Activated CD8-positive, alpha-beta T cell treated with anti-CD3 and anti-CD28 coated beads, Interleukin-2, amount 10 ng/mL, durations not matched to agents 7 days and 5 days (primary cell): ENCODE measurements at regions not wholly inside any gene's neighbourhood (a gene's known extent, or its start where the extent isn't known, plus 50 kb on each side); places are given as distances from the start of the nearest gene placed in this dataset.

Experiments
- ATAC-seq: fragments of 150-1000 bp; cut with Tn5 transposase; one replicate; pipeline ENCODE4 v1.10.0; 2021; ENCODE audit warnings: moderate library complexity
- CTCF ChIA-PET: fragments of 350-600 bp; sonication (Branson Sonifier 250); formaldehyde crosslinking; loops from one replicate; lab custom pipeline; 2021; ENCODE audit warnings: antibody characterized with exemption; lab: Charles Lee
- POLR2A ChIA-PET: fragments of 350-600 bp; sonication (Branson Sonifier 250); formaldehyde crosslinking; loops from one replicate; lab custom pipeline; 2021; ENCODE audit warnings: antibody characterized with exemption; lab: Charles Lee
- DNase-seq: peaks from one replicate; pipeline ENCODE4 v3.0.0-alpha.2; 2020
- H3K27ac Mint-ChIP-seq: one replicate; pipeline ENCODE4 v1.8.0; 2021; ENCODE audit warnings: mild to moderate bottlenecking, mixed read lengths
- H3K27me3 Mint-ChIP-seq: one replicate; pipeline ENCODE4 v1.8.0; 2021; ENCODE audit warnings: low read depth, mixed read lengths
- H3K36me3 Mint-ChIP-seq: one replicate; pipeline ENCODE4 v1.8.0; 2021; ENCODE audit warnings: low read depth, mixed read lengths
- H3K4me1 Mint-ChIP-seq: one replicate; pipeline ENCODE4 v1.8.0; 2021; ENCODE audit warnings: low read depth, mixed read lengths
- H3K4me3 Mint-ChIP-seq: one replicate; pipeline ENCODE4 v1.8.0; 2021; ENCODE audit warnings: mild to moderate bottlenecking, mixed read lengths
- H3K9me3 Mint-ChIP-seq: one replicate; pipeline ENCODE4 v1.8.0; 2022; ENCODE audit warnings: mixed read lengths; ENCODE audit not compliant: insufficient read depth

GRCh38 chr15:97215629-97216028 is 744.9 kb upstream of the ARRDC4 start:
- Mint-ChIP-seq H3K4me3 (no peak overlapping the region), H3K9me3 (no peaks in the 10 kb centered on the region), H3K36me3 (no peaks in the 10 kb centered on the region), H3K27me3 (no peaks in the 10 kb centered on the region), H3K4me1 (no peaks in the 10 kb centered on the region), H3K27ac (no peak overlapping the region)
- no peak for DNase-seq
- ChIA-PET CTCF (no interaction called here), POLR2A (no interaction called here)
- no peak for ATAC-seq

DNA sequence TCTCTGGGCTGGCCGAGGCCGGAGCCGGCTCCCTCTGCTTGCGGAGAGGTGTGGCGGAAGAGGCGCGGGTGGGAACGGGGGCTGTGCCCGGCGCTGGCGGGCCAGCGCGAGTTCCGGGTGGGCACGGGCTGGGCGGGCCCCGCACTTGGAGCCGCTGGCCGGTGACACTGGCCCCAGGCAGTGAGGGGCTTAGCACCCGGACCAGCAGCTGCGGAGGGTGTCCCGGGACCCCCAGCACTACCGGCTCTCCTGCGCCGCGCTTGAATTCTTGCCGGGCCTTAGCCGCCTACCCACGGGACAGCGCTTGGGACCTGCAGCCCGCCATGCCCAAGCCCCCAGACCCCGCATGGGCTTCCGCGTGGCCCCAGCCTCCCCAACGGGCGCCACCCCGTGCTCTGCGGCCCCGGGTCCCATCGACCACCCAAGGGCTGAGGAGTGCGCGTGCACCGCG is 736.3 kb upstream of the ARRDC4 start:
- no peaks in the 10 kb centered on the region for H3K9me3 Mint-ChIP-seq
- H3K4me3 Mint-ChIP-seq, result no peak overlapping the region
- POLR2A ChIA-PET, result no interaction called here
- no peaks in the 10 kb centered on the region for H3K27me3 Mint-ChIP-seq
- CTCF ChIA-PET, result interaction anchor here (1.2 kb wide), 1 partner anchor 10 kb away, joined by 3 read pairs; no protein-coding TSS in a partner anchor
- no peaks in the 10 kb centered on the region for H3K36me3 Mint-ChIP-seq
- H3K27ac Mint-ChIP-seq, result no peak overlapping the region
- DNase-seq (no peak), ATAC-seq (no peak)
- H3K4me1 Mint-ChIP-seq, result no peaks in the 10 kb centered on the region

GRCh38 chr15:97234851-97235610 is 725.5 kb upstream of the ARRDC4 start:
- Mint-ChIP-seq H3K4me3 (no peak overlapping the region), H3K9me3 (no peaks in the 10 kb centered on the region), H3K27me3 (no peaks in the 10 kb centered on the region), H3K27ac (no peak overlapping the region), H3K4me1 (no peaks in the 10 kb centered on the region), H3K36me3 (no peaks in the 10 kb centered on the region)
- no peak for ATAC-seq
- POLR2A ChIA-PET, result no interaction called here
- DNase-seq, result peak; percentile 35
- CTCF ChIA-PET, result interaction anchor here (0.8 to 1.5 kb wide), 4 partner anchors 10 to 1975 kb away, joined by 3 to 5 read pairs (median 4); no protein-coding TSS in a partner anchor

- no peaks in the 10 kb centered on the region for H3K9me3 Mint-ChIP-seq
- no peaks in the 10 kb centered on the region for H3K4me1 Mint-ChIP-seq
- no peak overlapping the region for H3K4me3 Mint-ChIP-seq
- no peaks in the 10 kb centered on the region for H3K36me3 Mint-ChIP-seq
- no peak overlapping the region for H3K27ac Mint-ChIP-seq
- no peak for ATAC-seq
- ChIA-PET CTCF (no interaction called here), POLR2A (no interaction called here)
- no peak for DNase-seq
- H3K27me3 Mint-ChIP-seq, result no peaks in the 10 kb centered on the region
Measured at GRCh38 chr15:97235611-97235985, 724.9 kb upstream of the ARRDC4 start.

DNA sequence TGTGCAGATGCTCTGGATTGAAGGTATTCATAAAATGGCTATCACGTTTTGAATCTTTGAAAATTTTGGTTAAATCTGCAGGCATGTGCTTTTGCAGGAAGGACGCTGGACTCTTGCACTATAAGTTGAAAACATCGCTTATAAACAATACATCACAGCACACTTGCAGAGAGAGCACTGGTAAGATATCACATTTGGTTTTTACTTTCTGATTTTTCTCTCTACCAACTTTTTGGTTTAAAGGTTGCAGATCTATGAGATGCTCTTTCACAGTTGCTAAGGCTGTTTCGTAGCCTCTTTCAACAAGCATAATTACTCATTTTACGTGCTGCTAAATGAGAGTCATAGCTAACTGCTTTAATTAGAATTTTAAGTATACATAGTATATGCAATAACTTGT is 724.4 kb upstream of the ARRDC4 start:
- Mint-ChIP-seq H3K4me1 (no peaks in the 10 kb centered on the region), H3K36me3 (no peaks in the 10 kb centered on the region), H3K27me3 (no peaks in the 10 kb centered on the region), H3K27ac (no peak overlapping the region), H3K4me3 (no peak overlapping the region), H3K9me3 (no peaks in the 10 kb centered on the region)
- ATAC-seq (no peak), DNase-seq (no peak)
- ChIA-PET CTCF (no interaction called here), POLR2A (no interaction called here)

DNA sequence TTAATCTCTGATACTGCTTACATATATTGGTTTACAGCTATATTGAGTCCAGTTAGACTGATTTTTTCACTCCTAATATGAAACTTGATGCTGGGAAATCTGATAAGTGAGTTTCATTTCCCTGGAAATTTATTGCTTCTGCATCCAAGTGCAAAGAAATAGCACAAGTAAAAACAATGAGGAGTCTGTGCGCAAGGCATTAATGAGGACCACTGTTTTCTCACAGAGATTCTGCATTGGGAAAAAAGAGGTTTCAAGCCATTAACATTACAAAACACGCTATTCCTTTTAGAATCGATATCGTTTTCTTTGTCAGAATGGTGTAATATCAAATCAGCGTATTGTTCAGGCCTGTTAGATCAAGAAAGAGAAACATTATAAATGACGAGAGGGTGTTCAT is 723.3 kb upstream of the ARRDC4 start:
- no peaks in the 10 kb centered on the region for H3K27me3 Mint-ChIP-seq
- ATAC-seq (no peak), DNase-seq (no peak)
- no peaks in the 10 kb centered on the region for H3K9me3 Mint-ChIP-seq
- CTCF ChIA-PET, result no interaction called here
- H3K36me3 Mint-ChIP-seq, result no peaks in the 10 kb centered on the region
- no peak overlapping the region for H3K4me3 Mint-ChIP-seq
- no peaks in the 10 kb centered on the region for H3K4me1 Mint-ChIP-seq
- POLR2A ChIA-PET, result no interaction called here
- no peak overlapping the region for H3K27ac Mint-ChIP-seq

DNA sequence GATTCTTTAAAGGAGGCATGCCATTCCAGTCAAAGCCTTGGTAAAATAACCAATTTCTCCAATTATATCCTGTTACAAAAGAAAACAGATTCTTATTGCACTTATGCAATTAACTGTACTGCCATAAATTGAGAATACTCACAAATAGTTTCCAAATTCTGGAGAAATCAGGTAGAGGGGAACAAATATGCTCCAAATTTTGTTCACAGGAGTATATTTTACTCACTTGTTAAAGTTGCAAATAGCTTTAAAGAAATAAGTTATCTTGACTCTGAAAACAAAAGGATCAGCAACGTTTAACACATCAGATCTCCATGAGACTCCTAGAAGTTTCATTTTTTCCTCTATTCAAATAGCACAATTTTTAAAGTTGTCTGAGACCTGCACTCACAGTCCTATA is 712.1 kb upstream of the ARRDC4 start:
- H3K27me3 Mint-ChIP-seq, result no peaks in the 10 kb centered on the region
- DNase-seq (no peak), ATAC-seq (no peak)
- H3K4me3 Mint-ChIP-seq, result no peak overlapping the region
- H3K27ac Mint-ChIP-seq, result no peak overlapping the region
- ChIA-PET CTCF (no interaction called here), POLR2A (no interaction called here)
- no peaks in the 10 kb centered on the region for H3K4me1 Mint-ChIP-seq
- no peaks in the 10 kb centered on the region for H3K36me3 Mint-ChIP-seq
- peaks cover 4% of the 10 kb centered on the region for H3K9me3 Mint-ChIP-seq

- ChIA-PET CTCF (no interaction called here), POLR2A (no interaction called here)
- Mint-ChIP-seq H3K36me3 (no peaks in the 10 kb centered on the region), H3K27me3 (no peaks in the 10 kb centered on the region), H3K27ac (no peak overlapping the region), H3K9me3 (no peaks in the 10 kb centered on the region), H3K4me1 (no peaks in the 10 kb centered on the region), H3K4me3 (no peak overlapping the region)
- DNase-seq (no peak), ATAC-seq (no peak)
Measured at GRCh38 chr15:97259943-97260342, 700.6 kb upstream of the ARRDC4 start.

DNA sequence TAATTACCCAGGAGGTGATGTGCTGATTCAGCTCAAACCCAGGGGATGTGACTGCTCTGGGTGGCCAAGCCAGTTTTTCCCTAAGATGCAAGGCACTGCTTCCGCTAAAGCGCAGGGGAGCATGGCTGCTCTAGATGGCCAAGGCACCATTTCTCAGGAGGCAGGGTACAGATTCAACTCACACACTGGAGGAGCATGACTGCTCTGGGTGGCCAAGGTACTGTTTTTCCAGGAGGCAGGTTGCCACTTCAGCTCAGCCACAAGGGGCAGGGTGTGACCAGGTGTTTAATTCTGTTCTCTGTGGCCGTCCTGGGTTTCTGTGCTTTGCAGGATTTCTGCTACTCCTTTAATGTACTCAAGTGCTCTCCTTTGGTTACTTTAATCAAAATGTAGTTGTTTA is 659.3 kb upstream of the ARRDC4 start:
- no peak overlapping the region for H3K4me3 Mint-ChIP-seq
- H3K4me1 Mint-ChIP-seq, result no peaks in the 10 kb centered on the region
- no peaks in the 10 kb centered on the region for H3K36me3 Mint-ChIP-seq
- H3K27ac Mint-ChIP-seq, result no peak overlapping the region
- no peaks in the 10 kb centered on the region for H3K27me3 Mint-ChIP-seq
- H3K9me3 Mint-ChIP-seq, result peaks cover 4% of the 10 kb centered on the region
- DNase-seq, result no peak
- ATAC-seq, result no peak
- CTCF ChIA-PET, result no interaction called here
- POLR2A ChIA-PET, result no interaction called here

DNA sequence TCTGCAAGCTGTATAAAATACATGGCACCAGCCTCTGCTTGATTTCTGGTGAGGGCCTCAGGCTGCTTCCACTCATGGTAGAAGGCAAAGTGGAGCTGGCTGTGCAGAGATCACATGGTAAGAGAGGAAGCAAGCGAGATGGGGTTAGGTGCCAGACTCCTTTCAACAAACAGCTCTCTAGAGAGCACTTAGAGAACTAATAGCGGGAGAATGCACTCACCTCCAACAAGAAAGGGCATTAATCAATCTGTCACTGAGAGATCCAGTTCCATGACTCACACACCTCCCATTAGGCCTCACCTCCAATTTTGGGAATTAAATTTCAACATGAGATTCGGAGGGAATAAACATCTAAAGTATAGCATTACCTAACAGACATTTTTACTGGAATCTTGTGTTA is 644.1 kb upstream of the ARRDC4 start:
- Mint-ChIP-seq H3K4me3 (no peak overlapping the region), H3K27me3 (no peaks in the 10 kb centered on the region), H3K27ac (no peak overlapping the region), H3K36me3 (no peaks in the 10 kb centered on the region), H3K9me3 (peaks cover 11% of the 10 kb centered on the region), H3K4me1 (no peaks in the 10 kb centered on the region)
- DNase-seq, result no peak
- ChIA-PET CTCF (no interaction called here), POLR2A (no interaction called here)
- ATAC-seq, result no peak

- DNase-seq (no peak), ATAC-seq (no peak)
- H3K36me3 Mint-ChIP-seq, result no peaks in the 10 kb centered on the region
- H3K27ac Mint-ChIP-seq, result no peak overlapping the region
- no peak overlapping the region for H3K4me3 Mint-ChIP-seq
- POLR2A ChIA-PET, result no interaction called here
- H3K4me1 Mint-ChIP-seq, result no peaks in the 10 kb centered on the region
- CTCF ChIA-PET, result no interaction called here
- no peaks in the 10 kb centered on the region for H3K27me3 Mint-ChIP-seq
- peaks cover 11% of the 10 kb centered on the region for H3K9me3 Mint-ChIP-seq
Measured at GRCh38 chr15:97317163-97317562, 643.3 kb upstream of the ARRDC4 start.

DNA sequence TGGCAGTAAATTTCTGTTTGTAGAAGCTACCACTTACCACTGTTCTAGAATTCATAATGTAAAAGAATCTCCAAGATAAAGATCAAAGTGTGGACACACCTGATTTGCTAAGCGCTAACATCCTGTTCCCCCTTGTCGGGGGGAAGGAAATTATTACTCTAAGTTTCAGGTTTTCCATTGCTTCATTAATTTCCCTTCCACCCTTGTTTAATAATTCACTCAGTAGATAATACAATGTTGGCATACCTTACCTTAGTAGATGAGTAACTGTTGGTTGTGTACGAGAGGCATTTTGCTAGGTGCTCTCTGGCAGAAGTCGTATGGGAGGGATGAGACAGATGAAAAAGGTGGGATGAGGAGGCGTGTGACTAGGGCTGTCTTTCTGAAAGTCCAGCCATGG is 641.2 kb upstream of the ARRDC4 start:
- H3K36me3 Mint-ChIP-seq, result no peaks in the 10 kb centered on the region
- no peaks in the 10 kb centered on the region for H3K27me3 Mint-ChIP-seq
- no peak overlapping the region for H3K4me3 Mint-ChIP-seq
- no peak overlapping the region for H3K27ac Mint-ChIP-seq
- H3K4me1 Mint-ChIP-seq, result no peaks in the 10 kb centered on the region
- DNase-seq, result no peak
- no peak for ATAC-seq
- POLR2A ChIA-PET, result no interaction called here
- H3K9me3 Mint-ChIP-seq, result peaks cover 17% of the 10 kb centered on the region
- CTCF ChIA-PET, result no interaction called here

DNA sequence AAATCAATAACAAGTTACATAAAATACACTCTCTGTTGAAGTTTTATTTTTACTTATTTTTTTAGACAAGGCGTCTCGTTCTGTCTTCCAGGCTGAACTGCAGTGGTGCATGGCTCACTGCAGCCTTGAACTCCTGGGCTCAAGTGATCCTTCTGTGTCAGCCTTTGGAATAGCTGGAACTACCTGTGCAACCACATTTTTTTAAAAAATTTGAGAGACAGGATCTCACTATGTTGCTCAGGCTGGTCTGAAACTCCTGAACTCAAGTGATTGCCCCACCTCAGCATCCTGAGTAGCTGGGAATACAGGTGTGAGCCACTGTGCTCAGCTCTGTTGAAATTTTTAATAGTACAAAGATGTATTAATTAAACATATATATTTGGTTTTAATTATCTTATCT is 614.3 kb upstream of the ARRDC4 start:
- ATAC-seq (no peak), DNase-seq (no peak)
- POLR2A ChIA-PET, result no interaction called here
- CTCF ChIA-PET, result no interaction called here
- Mint-ChIP-seq H3K4me1 (no peaks in the 10 kb centered on the region), H3K9me3 (peaks cover 6% of the 10 kb centered on the region), H3K27me3 (no peaks in the 10 kb centered on the region), H3K36me3 (no peaks in the 10 kb centered on the region), H3K4me3 (no peak overlapping the region), H3K27ac (no peak overlapping the region)
